GM12878 (cell line): ENCODE measurements at regions not wholly inside any gene's neighbourhood (a gene's known extent, or its start where the extent isn't known, plus 50 kb on each side); places are given as distances from the start of the nearest gene placed in this dataset.

Experiments used
- ATAC-seq: fragments of 200-7000 bp; cut with Tn5 transposase; 3 replicates; pipeline ENCODE4 v1.9.1; 2020; ENCODE audit warnings: mild to moderate bottlenecking, moderate library complexity
- BruUV-seq: library from RNA; stranded (reverse); fragments of 400-500 nt; replicated peaks from 2 replicates; lab custom pipeline; 2021; lab: Mats Ljungman, UMichigan
- CTCF ChIA-PET: fragments of 300-600 bp; sonication (Branson Sonifier 250); formaldehyde crosslinking; extraction: SDS; loops from one replicate; lab custom pipeline; 2021; ENCODE audit warnings: inconsistent platforms; lab: Yijun Ruan, JAX
- POLR2A ChIA-PET: fragments of 350-600 bp; formaldehyde crosslinking; extraction: SDS; loops from one replicate; lab custom pipeline; 2021; ENCODE audit warnings: inconsistent platforms; lab: Charles Lee
- RAD21 ChIA-PET: fragments of 300-600 bp; sonication (Branson Sonifier 250); formaldehyde crosslinking; loops from one replicate; lab custom pipeline; 2023; ENCODE audit warnings: antibody characterized with exemption; ENCODE audit not compliant: unreplicated experiment; lab: Charles Lee
- SMC1A ChIA-PET: fragments of 300-600 bp; sonication (Branson Sonifier 250); formaldehyde crosslinking; loops from one replicate; lab custom pipeline; 2023; ENCODE audit not compliant: unreplicated experiment, uncharacterized antibody; lab: Charles Lee
- DNase-seq: peaks from one replicate; pipeline ENCODE4 v3.0.0-alpha.2; 2011; ENCODE audit warnings: low read depth, low spot score
- FAIRE-seq: peaks from 3 replicates; lab custom pipeline; 2011; peaks lifted over from hg19 to GRCh38; lab: Jason Lieb, UNC
- H2AFZ ChIP-seq: 2 replicates; pipeline ENCODE4 v1.6.0; 2011; ENCODE audit warnings: low read depth, low read length, control low read depth; ENCODE audit not compliant: control insufficient read depth
- H3K27ac ChIP-seq: 2 replicates; pipeline ENCODE4 v1.5.1; 2011; ENCODE audit warnings: control low read depth; ENCODE audit not compliant: control insufficient read depth, insufficient read depth
- H3K27me3 ChIP-seq, 2 experiments: replicated peaks in 1 of 2; 2 replicates each; pipeline versions ENCODE4 v1.6.0 to v1.6.1; 2011; ENCODE audit warnings: low read length in 1 of 2; ENCODE audit not compliant: control insufficient read depth in 2 of 2, insufficient read depth in 2 of 2
- H3K36me3 ChIP-seq, 2 experiments: 2 replicates each; pipeline ENCODE4 v1.5.1; 2011; ENCODE audit warnings: low read length in 1 of 2; ENCODE audit not compliant: control insufficient read depth in 2 of 2, insufficient read depth in 2 of 2
- H3K4me1 ChIP-seq: 2 replicates; pipeline ENCODE4 v1.6.1; 2011; ENCODE audit warnings: mild to moderate bottlenecking, low read length, moderate library complexity, mixed read lengths; ENCODE audit not compliant: control insufficient read depth, insufficient read depth
- H3K4me2 ChIP-seq: 2 replicates; pipeline ENCODE4 v1.6.0; 2011; ENCODE audit warnings: control low read depth; ENCODE audit not compliant: control insufficient read depth, insufficient read depth
- H3K4me3 ChIP-seq: fragments of 200-600 bp; sonication (generic); 2 replicates; pipeline ENCODE4 v1.5.1; 2016
- H3K79me2 ChIP-seq: 2 replicates; pipeline ENCODE4 v1.6.0; 2011; ENCODE audit warnings: low read length; ENCODE audit not compliant: control insufficient read depth, insufficient read depth
- H3K9ac ChIP-seq: 2 replicates; pipeline ENCODE4 v1.8.0; 2011; ENCODE audit warnings: low read length, control low read depth, mixed read lengths; ENCODE audit not compliant: control insufficient read depth, insufficient read depth
- H3K9me3 ChIP-seq: replicated peaks from 3 replicates; pipeline ENCODE4 v1.5.1; 2011; ENCODE audit warnings: mild to moderate bottlenecking, low read length; ENCODE audit not compliant: control insufficient read depth, insufficient read depth
- H4K20me1 ChIP-seq: 2 replicates; pipeline ENCODE4 v1.6.0; 2011; ENCODE audit not compliant: control insufficient read depth, insufficient read depth
- CEBPB ChIP-seq, 2 experiments: fragments of 150-350 bp in 1 of 2; IDR thresholded peaks; 2 replicates each; pipeline ENCODE4 v1.6.1; 2012 to 2014; ENCODE audit warnings: low read depth in 2 of 2, low read length in 2 of 2, borderline replicate concordance in 1 of 2, inconsistent platforms in 1 of 2
- CHD1 ChIP-seq: IDR thresholded peaks from 2 replicates; pipeline ENCODE4 v1.6.1; 2012; ENCODE audit warnings: low read depth, low read length, improper control_type of control experiment
- ESRRA ChIP-seq: IDR thresholded peaks from 2 replicates; pipeline ENCODE4 v1.6.1; 2012; ENCODE audit warnings: mild to moderate bottlenecking, low read length, improper control_type of control experiment
- FOS ChIP-seq: IDR thresholded peaks from 3 replicates; pipeline ENCODE4 v1.6.1; 2011; ENCODE audit warnings: borderline replicate concordance; ENCODE audit not compliant: insufficient read length; ENCODE audit errors: extremely low read depth
- GABPA ChIP-seq: IDR thresholded peaks from 2 replicates; pipeline ENCODE4 v1.6.1; 2014; ENCODE audit warnings: antibody characterized with exemption, low read depth, mild to moderate bottlenecking, inconsistent platforms
- NFYB ChIP-seq: IDR thresholded peaks from 2 replicates; pipeline ENCODE4 v1.6.1; 2011; ENCODE audit warnings: low read depth, mild to moderate bottlenecking, low read length, improper control_type of control experiment, moderate library complexity; ENCODE audit not compliant: insufficient read depth
- NR2C1 ChIP-seq: fragments of 450-650 bp; IDR thresholded peaks from 2 replicates; pipeline ENCODE4 v1.6.1; 2017; ENCODE audit warnings: antibody characterized with exemption, mild to moderate bottlenecking, moderate library complexity
- POLR2A ChIP-seq: IDR thresholded peaks from 2 replicates; pipeline ENCODE4 v1.6.1; 2011; ENCODE audit warnings: low read depth, mild to moderate bottlenecking, low read length
- ZBTB33 ChIP-seq: fragments of 450-650 bp; IDR thresholded peaks from 2 replicates; pipeline ENCODE4 v1.6.1; 2017; ENCODE audit warnings: mild to moderate bottlenecking
- whole genome bisulfite sequencing: methylation state at CpG from one replicate; pipeline ENCODE4 v1.1.6; 2016; ENCODE audit warnings: low lambda C conversion rate; ENCODE audit not compliant: insufficient replicate concordance, insufficient coverage; ENCODE audit errors: missing lambda C conversion rate; 5-methylcytosine and 5-hydroxymethylcytosine counted together
- in situ Hi-C: fragments of 300-500 bp; cut with MboI; formaldehyde crosslinking; loops from 9 replicates; pipeline ENCODE4 v1.14.3; 2018; ENCODE audit warnings: mixed read lengths
- intact Hi-C: fragments of 100-400 bp; cut with micrococcal nuclease; formaldehyde crosslinking; loops from one replicate; pipeline ENCODE4 v1.14.2; 2022; ENCODE audit not compliant: unreplicated experiment

- TF ChIP-seq NFYB (no peak), NR2C1 (no peak), CHD1 (no peak)
- TF ChIP-seq, all 136 proteins: peak for 27
These were observed 354.1 kb downstream of the SEC14L1 start (continued) for GRCh38 chr17:77494664-77495435.

GRCh38 chr17:77495575-77495974, 354.8 kb downstream of the SEC14L1 start:
- DNase-seq = no peak
- no peak overlapping the region for H3K9ac ChIP-seq
- FAIRE-seq = no peak
- H3K27me3 ChIP-seq = no peaks in the 10 kb centered on the region
- ChIA-PET RAD21 (interaction anchor here (0.6 to 3.8 kb wide), 11 partner anchors 22 to 348 kb away, joined by 3 to 59 read pairs (median 11); no protein-coding TSS in a partner anchor), CTCF (interaction anchor here (0.6 to 4.6 kb wide), 17 partner anchors 22 to 518 kb away, joined by 3 to 99 read pairs (median 6); no protein-coding TSS in a partner anchor), POLR2A (interaction anchor here (0.5 kb wide), 1 partner anchor 182 kb away, joined by 4 read pairs; no protein-coding TSS in a partner anchor), SMC1A (interaction anchor here (0.6 to 2.4 kb wide), 10 partner anchors 23 to 170 kb away, joined by 3 to 66 read pairs (median 8); no protein-coding TSS in a partner anchor)
- H2AFZ ChIP-seq = no peak overlapping the region
- peaks cover 39 to 58% of the 10 kb centered on the region in 2 experiments for H3K36me3 ChIP-seq
- no TSS peak for BruUV-seq
- in situ Hi-C loops (no loop called here), intact Hi-C loops (loop anchor here (1.0 kb wide), 3 partner anchors 65 to 164 kb away; no protein-coding TSS in a partner anchor)
- H3K4me3 ChIP-seq = no peak overlapping the region
- no peak for ATAC-seq
- WGBS = 87% methylated on average over 11 of the region's 11 CpGs
- no peaks in the 10 kb centered on the region for H3K9me3 ChIP-seq
- H3K27ac ChIP-seq = no peak overlapping the region
- TF ChIP-seq FOS (no peak), NFYB (no peak), ESRRA (no peak), CEBPB (IDR thresholded peaks at IDR 0.05; ENCODE audit: borderline replicate concordance in 1 of 2, low read depth in 2 of 2, low read length in 2 of 2) (no peak), GABPA (no peak), POLR2A (no peak), ZBTB33 (no peak)
- peaks cover 16% of the 10 kb centered on the region for H3K4me1 ChIP-seq
- no peak overlapping the region for H3K4me2 ChIP-seq
- H4K20me1 ChIP-seq = no peaks in the 10 kb centered on the region
- H3K79me2 ChIP-seq = no peaks in the 10 kb centered on the region
